ENCODE measurements at regions not wholly inside any gene's neighbourhood (a gene's known extent, or its start where the extent isn't known, plus 50 kb on each side); places are given as distances from the start of the nearest gene placed in this dataset.

DNA sequence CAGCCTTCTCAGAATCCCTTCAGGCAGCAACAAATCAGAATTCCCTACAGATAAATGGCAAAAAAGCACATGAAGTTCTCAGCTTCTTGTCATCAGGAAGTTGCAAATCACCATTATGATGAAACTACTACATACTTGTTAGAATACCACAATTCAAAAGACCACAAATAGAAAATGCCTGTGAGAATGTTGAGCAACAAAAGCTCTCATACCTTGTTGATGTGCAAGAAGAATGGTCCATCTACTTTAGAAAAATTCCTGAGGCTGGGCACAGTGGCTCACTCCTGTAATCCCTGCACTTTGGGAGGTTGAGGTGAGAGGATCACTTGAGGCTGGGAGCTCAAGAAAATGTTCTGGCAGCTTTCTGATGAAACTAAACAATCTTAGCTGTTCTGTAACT lies 278.1 kb downstream of the ICE1 start:
- peak; percentile 19 for DNase-seq (ENCODE audit: low read depth)

DNA sequence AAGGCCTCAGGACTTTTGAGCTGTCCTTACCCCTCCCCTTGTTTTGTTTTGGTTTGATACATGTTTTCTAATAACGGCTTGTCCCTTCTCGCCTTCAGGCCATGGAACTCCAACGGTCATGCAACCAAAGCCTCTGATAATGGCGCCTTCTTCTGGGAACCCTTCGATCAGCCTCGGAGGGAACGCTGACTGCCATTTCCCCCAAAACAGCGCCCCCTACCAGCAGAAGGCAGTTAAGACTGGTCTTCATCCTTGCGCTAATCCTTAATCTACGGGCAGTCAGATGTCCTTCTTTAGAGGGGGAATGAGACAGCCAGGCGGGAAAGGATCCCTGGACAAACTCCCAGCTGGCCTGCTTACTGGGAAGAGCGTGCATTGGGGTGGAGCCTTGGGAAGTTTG lies 276.6 kb downstream of the ICE1 start:
- no peak for DNase-seq (ENCODE audit: low read depth)

GRCh38 chr5:5695266-5695665 lies 272.8 kb downstream of the ICE1 start:
- no peak for DNase-seq (ENCODE audit: low read depth)

DNA sequence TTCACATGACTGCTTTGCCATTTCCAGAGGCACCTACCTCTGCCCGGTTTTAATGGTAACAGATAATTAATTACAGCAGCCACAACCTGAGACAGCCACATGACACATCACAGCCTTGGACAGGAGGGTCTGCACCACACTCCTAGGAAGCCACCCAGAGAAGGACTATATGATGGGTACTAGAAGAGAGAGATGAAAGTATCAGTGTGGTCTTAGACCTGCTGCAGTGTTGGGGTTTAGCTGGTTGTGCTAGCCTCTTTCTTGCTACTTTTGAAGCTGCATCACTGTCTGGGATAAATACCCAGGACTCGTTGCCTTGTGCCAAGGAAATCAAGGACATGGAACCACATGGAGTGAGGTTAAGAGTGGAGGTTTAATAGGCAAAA lies 266.4 kb downstream of the ICE1 start:
- no peak for DNase-seq (ENCODE audit: low read depth)

DNA sequence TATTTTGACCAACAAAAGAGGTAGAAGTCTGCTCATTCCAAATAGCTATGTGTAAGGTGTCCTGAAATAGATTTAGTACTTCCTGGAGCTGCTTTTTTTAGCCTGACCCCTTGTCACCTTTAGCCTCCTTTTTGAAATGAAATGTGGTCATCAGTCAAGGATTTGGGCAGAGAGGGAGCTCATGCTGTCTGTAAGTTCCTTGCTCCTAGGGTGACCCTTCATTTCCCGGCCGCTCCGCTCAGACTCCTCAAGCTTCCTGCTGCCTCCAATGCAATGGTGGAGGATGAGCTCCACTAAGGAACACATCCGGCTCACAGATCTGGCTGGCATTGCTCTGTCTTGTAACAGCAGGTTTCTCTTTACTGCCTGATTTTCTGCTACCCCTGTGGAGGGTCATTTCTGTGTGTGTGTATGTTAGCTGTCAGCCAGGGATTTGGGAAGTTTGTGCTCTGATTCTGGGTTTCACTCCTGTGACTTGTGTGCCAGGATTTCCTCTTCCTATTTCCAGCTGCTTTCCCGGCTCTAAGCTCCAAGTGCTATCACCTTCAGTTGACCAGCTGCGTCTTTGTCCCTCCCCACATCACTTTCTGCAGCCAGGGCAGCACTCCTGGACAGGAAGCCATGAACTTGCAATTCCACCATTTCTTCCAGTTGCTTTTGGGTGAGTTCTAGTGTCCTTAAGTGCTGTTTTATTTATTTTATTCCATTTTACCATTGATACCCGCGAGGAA lies 265.9 kb downstream of the ICE1 start:
- DNase-seq (ENCODE audit: low read depth), result no peak

DNA sequence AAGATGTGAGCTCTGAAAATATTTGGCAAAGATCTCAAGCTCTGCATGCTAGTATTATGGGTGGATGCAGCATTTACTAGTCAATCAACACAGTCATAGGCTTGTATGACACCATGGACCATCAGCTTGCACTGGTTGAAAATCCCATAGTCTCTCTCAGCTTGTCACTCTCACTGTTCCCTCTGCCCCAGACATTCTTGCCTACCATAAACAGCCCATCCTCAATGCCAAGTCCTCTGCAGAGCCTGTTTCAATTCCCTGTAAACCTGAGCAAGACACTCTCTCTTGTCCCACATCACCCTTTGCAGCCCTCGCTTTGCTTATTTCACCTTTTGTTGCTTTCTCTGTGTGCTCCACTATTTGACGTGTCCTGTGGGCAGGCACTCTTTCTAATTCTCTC lies 264.6 kb downstream of the ICE1 start:
- DNase-seq (ENCODE audit: low read depth), result no peak

GRCh38 chr5:5686356-5686755 lies 263.9 kb downstream of the ICE1 start:
- no peak for DNase-seq (ENCODE audit: low read depth)

DNA sequence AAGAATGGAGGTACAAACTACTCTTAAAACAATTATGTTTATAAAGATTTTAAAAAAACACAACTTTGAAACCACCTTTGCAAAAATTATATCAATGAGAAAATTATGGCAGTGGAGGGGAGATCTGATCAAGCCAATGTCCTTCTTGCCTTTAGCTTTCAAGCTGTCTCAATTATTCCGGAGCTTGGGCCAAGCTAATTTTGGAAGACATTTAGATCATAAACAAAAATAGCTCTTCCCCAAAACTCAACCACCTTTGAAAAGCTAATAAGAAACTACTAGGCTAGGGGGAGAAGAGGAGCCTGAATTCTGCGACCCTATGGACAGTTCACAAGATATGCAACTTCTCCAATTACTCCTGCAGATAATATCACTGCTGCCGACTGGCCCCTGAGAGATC lies 263.3 kb downstream of the ICE1 start:
- no peak for DNase-seq (ENCODE audit: low read depth)

GRCh38 chr5:5683174-5683573 lies 260.7 kb downstream of the ICE1 start:
- peak; percentile 20 for DNase-seq (ENCODE audit: low read depth)

DNA sequence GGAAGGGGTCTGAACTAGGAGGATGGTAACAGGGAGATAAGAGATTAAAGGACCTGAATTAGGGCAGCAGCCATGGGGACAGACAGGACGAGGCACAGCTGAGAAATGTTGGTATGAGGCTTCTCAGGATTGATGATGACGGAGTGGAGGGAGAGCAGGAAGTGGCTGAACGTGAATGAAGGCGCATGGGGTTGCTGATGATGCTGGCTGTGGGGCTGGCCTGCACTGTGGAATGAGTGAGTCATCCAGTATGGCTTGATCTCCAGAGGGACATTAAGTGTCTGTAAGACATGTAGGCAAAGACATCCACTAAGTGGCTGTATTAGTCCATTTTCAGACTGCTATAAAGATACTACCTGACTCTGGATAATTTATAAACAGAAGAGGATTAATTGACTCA lies 256.4 kb downstream of the ICE1 start:
- peak; percentile 87 for DNase-seq (ENCODE audit: low read depth)

DNA sequence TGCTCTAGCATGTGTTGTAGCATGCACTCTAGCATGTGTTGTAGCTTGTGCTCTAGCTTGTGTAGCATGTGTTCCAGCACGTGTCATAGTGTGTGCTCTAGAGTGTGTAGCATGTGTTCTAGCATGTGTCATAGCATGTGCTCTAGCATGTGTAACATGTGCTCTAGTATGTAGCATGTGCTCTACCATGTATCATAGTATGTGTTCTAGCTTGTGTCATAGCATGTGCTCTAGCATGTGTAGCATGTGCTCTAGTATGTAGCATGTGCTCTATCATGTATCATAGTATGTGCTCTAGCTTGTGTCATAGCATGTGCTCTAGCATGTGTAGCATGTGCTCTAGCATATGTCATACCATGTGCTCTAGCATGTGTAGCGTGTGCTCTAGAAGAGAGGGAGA lies 255.3 kb downstream of the ICE1 start:
- DNase-seq (ENCODE audit: low read depth), result no peak

GRCh38 chr5:5676218-5676617 lies 253.7 kb downstream of the ICE1 start:
- DNase-seq (ENCODE audit: low read depth), result no peak

GRCh38 chr5:5675511-5675910 lies 253.0 kb downstream of the ICE1 start:
- DNase-seq (ENCODE audit: low read depth), result no peak

GRCh38 chr5:5671823-5672222 lies 249.3 kb downstream of the ICE1 start:
- DNase-seq (ENCODE audit: low read depth), result no peak

- peak; percentile 29 for DNase-seq (ENCODE audit: low read depth)
These were observed 244.7 kb downstream of the ICE1 start for GRCh38 chr5:5667136-5667554.

DNA sequence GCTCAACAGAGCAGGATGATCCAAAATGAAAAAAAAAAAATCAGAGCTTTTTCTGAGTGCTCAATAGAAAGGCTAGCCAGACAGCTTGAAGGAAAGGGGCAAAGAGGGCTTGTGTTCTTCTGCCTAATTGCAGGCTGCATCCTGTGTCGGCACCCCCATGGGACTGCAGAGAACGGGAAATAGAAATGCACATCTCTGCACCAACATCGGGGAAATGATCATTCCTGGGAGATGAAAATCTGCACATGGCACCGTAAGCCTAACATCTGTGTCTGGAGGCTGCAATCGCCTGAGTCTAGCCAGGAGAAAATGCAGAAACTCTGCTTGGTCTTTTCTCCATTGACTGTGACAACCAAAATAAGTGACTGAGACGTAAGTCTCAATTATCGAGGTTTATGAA lies 243.9 kb downstream of the ICE1 start:
- no peak for DNase-seq (ENCODE audit: low read depth)

- no peak for DNase-seq (ENCODE audit: low read depth)
These were observed 243.5 kb downstream of the ICE1 start for GRCh38 chr5:5666076-5666365.

GRCh38 chr5:5665225-5666075 lies 243.0 kb downstream of the ICE1 start:
- peak; percentile 95 for DNase-seq (ENCODE audit: low read depth)

- DNase-seq (ENCODE audit: low read depth), result no peak
These were observed 236.5 kb downstream of the ICE1 start for GRCh38 chr5:5658889-5659465.

- DNase-seq (ENCODE audit: low read depth), result peak; percentile 84
These were observed 235.7 kb downstream of the ICE1 start for GRCh38 chr5:5658226-5658625.

GRCh38 chr5:5652181-5652580 lies 229.7 kb downstream of the ICE1 start:
- DNase-seq (ENCODE audit: low read depth), result peak; percentile 52

DNA sequence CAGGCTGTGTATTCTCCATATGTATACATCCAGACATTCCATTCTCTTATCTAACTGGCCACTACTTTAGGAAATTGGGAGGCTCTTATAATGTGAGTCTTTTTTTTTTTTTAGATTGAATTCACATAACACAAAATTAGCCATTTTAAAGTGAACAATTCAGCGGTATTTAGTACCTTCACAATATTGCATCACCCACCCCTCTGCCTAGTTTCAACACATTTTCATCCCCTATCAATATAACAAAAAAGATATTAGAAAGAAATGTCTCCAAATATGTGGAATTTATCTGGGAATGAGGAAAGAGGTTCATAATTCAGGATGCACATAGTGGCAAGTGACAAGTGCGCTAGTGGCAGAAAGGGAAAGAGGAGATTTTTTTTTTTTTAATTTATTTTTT lies 228.5 kb downstream of the ICE1 start:
- DNase-seq (ENCODE audit: low read depth), result no peak

DNA sequence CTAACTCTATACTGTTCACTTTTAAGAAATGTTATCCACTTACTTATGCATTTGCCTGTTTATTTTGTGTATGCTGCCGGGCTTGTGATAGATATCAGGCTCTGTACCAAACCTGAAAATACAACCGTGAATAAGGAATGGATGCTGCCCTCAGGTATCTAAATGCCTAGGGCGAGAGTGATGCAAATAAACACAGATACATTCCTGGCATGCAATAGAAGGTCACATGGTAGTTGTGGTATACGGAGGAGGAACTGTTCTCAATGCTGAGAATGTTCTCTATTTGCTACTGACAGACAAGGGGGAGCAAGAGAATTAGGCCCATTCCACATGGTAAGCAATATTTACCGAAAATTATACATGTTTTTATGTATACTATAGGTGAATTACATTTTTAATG lies 227.8 kb downstream of the ICE1 start:
- DNase-seq (ENCODE audit: low read depth), result no peak
